ENCODE measurements at regions not wholly inside any gene's neighbourhood (a gene's known extent, or its start where the extent isn't known, plus 50 kb on each side); places are given as distances from the start of the nearest gene placed in this dataset.

DNA sequence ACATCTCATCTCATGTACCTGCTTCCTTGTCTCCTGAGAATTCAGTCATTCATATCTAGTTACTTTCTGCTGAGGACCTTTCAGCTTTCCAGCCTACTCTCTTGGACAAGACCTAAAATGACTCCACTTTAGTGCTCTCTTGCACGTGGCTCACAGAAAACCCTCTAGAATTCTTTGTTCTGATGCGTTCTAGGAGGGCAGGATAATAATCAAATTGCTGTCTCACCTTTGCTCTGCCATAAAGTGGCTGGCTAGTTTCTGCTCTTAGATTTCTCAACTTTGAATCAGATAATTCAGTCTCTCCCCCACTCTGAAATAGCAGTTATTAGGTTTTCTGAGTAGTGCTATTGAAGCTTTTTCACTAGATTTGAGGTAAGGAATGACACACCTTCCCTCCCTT is 429.5 kb upstream of the FBXO33 start:
- Mint-ChIP-seq H3K4me1 (peaks cover 5% of the 10 kb centered on the region), H3K27me3 (ENCODE audit: low read depth, poor library complexity) (peaks cover 3% of the 10 kb centered on the region), H3K9me3 (no peaks in the 10 kb centered on the region), H3K4me3 (no peak overlapping the region), H3K36me3 (ENCODE audit: low read depth) (no peaks in the 10 kb centered on the region), H3K27ac (no peak overlapping the region)
- no peak for TF ChIP-seq CTCF (IDR thresholded peaks at IDR 0.05)
- DNase-seq, result no peak

GRCh38 chr14:39861229-39861600 is 429.0 kb upstream of the FBXO33 start:
- TF ChIP-seq CTCF (IDR thresholded peaks at IDR 0.05), result no peak
- Mint-ChIP-seq H3K27ac (no peak overlapping the region), H3K4me1 (peaks cover 5% of the 10 kb centered on the region), H3K4me3 (no peak overlapping the region), H3K27me3 (ENCODE audit: low read depth, poor library complexity) (peaks cover 3% of the 10 kb centered on the region), H3K36me3 (ENCODE audit: low read depth) (no peaks in the 10 kb centered on the region), H3K9me3 (no peaks in the 10 kb centered on the region)
- DNase-seq, result no peak

DNA sequence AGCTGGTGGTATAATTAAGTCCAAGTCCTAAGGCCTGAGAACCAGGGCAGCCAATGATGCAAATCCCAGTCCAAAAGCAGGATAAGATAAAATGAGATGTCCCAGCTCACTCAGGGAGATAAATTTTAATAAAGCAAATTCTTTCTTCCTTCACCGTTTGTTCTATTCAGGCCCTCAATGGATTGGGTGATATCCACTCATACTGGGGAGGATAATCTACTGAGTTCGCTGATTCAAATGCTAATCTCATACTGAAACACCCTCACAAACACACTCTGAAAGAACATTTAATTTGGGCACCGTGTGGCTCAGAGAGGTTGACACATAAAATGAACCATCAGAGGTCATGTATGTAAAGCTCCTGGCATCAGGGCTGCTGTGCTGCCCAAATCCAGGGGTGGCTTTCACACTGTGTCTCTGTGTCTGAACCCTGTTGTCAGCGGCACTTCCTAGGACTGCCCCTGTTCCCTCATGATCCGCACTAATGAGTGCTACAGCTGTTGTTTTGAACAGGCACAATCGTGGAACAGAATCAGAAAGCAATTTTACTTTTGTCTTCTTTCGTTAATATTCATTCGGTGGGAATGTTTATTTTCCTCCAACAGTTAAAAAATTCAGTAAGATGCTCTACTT is 428.5 kb upstream of the FBXO33 start:
- no peak for TF ChIP-seq CTCF (IDR thresholded peaks at IDR 0.05)
- Mint-ChIP-seq H3K36me3 (ENCODE audit: low read depth) (no peaks in the 10 kb centered on the region), H3K4me3 (no peak overlapping the region), H3K9me3 (no peaks in the 10 kb centered on the region), H3K4me1 (peaks cover 5% of the 10 kb centered on the region), H3K27me3 (ENCODE audit: low read depth, poor library complexity) (peaks cover 3% of the 10 kb centered on the region), H3K27ac (no peak overlapping the region)
- DNase-seq, result no peak

GRCh38 chr14:39859314-39859713 is 427.1 kb upstream of the FBXO33 start:
- DNase-seq, result no peak
- Mint-ChIP-seq H3K27ac (no peak overlapping the region), H3K27me3 (ENCODE audit: low read depth, poor library complexity) (peaks cover 3% of the 10 kb centered on the region), H3K9me3 (no peaks in the 10 kb centered on the region), H3K36me3 (ENCODE audit: low read depth) (no peaks in the 10 kb centered on the region), H3K4me1 (peaks cover 5% of the 10 kb centered on the region), H3K4me3 (no peak overlapping the region)
- no peak for TF ChIP-seq CTCF (IDR thresholded peaks at IDR 0.05)

DNA sequence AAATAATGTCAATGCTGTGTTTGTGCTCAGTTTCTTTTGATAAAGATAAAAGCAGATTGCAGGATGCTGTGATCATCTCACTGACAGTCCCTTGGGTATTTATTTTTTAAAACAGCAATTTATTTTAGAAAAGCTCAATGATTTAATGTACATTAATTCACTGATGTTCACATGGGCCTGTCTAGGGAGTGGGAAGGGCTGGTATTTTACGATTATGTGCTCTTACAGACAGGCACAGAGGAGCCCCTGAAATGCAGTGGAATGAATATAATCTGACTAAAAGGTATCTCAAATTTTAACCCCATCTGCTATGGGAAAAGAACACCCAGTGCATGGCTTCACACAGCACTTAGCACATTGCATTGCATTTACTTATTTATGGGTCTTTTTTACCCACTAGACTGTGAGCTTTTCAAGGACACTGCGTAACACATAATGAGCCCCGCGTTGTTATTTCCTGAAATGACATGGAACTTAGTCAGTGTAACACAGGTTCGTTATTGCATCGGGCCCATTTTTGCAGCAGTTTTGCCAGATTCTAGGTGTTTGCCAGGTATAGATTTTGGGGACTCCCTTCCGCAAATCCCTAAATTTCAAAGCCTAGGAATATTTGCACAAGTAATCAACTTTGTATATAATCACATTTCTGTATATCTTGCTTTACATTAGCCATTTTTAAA is 425.3 kb upstream of the FBXO33 start:
- H3K27me3 Mint-ChIP-seq (ENCODE audit: low read depth, poor library complexity), result peaks cover 3% of the 10 kb centered on the region
- peaks cover 5% of the 10 kb centered on the region for H3K4me1 Mint-ChIP-seq
- no peaks in the 10 kb centered on the region for H3K9me3 Mint-ChIP-seq
- no peak for TF ChIP-seq CTCF (IDR thresholded peaks at IDR 0.05)
- H3K4me3 Mint-ChIP-seq, result no peak overlapping the region
- H3K27ac Mint-ChIP-seq, result no peak overlapping the region
- DNase-seq, result no peak
- H3K36me3 Mint-ChIP-seq (ENCODE audit: low read depth), result no peaks in the 10 kb centered on the region

GRCh38 chr14:39853441-39853840 is 421.2 kb upstream of the FBXO33 start:
- no peak overlapping the region for H3K4me3 Mint-ChIP-seq
- H3K4me1 Mint-ChIP-seq, result no peaks in the 10 kb centered on the region
- DNase-seq, result no peak
- no peaks in the 10 kb centered on the region for H3K27me3 Mint-ChIP-seq (ENCODE audit: low read depth, poor library complexity)
- H3K9me3 Mint-ChIP-seq, result no peaks in the 10 kb centered on the region
- no peak for TF ChIP-seq CTCF (IDR thresholded peaks at IDR 0.05)
- no peak overlapping the region for H3K27ac Mint-ChIP-seq
- H3K36me3 Mint-ChIP-seq (ENCODE audit: low read depth), result no peaks in the 10 kb centered on the region
